DMS 273 (cell line): ENCODE measurements at regions not wholly inside any gene's neighbourhood (a gene's known extent, or its start where the extent isn't known, plus 50 kb on each side); places are given as distances from the start of the nearest gene placed in this dataset.
A peak's percentile ranks its signal among the peaks of the same experiment; 100 is the strongest.
"Not testable (repeated sequence)": the region's sequence is repeated elsewhere in the genome, so short reads cannot be mapped to it uniquely, and the experiment has no call there.

Source experiments
- DNase-seq: peaks from one replicate; lab custom pipeline; 2025; ENCODE audit not compliant: unreplicated experiment; lab: John Stamatoyannopoulos, UW

- no peak for DNase-seq
Observed at GRCh38 chr22:19599626-19600243, 75.5 kb upstream of the CLDN5 start.

GRCh38 chr22:19603346-19603745, 79.1 kb upstream of the CLDN5 start:
- not testable (repeated sequence) for DNase-seq

GRCh38 chr22:19603767-19604166, 79.6 kb upstream of the CLDN5 start:
- no peak for DNase-seq

- DNase-seq, result no peak
Observed at GRCh38 chr22:19604711-19605268, 80.6 kb upstream of the CLDN5 start.

GRCh38 chr22:19605508-19606331, 81.5 kb upstream of the CLDN5 start:
- no peak for DNase-seq

- DNase-seq, result no peak
Observed at GRCh38 chr22:19606332-19607191, 82.4 kb upstream of the CLDN5 start.

- DNase-seq, result no peak
Observed at GRCh38 chr22:19607192-19608002, 83.2 kb upstream of the CLDN5 start.

GRCh38 chr22:19608003-19608690, 83.9 kb upstream of the CLDN5 start:
- DNase-seq, result no peak

- DNase-seq, result not testable (repeated sequence)
Observed at GRCh38 chr22:19609753-19610152, 85.5 kb upstream of the CLDN5 start.

GRCh38 chr22:19610518-19611253, 86.5 kb upstream of the CLDN5 start:
- DNase-seq, result no peak

- DNase-seq, result no peak
Observed at GRCh38 chr22:19611590-19611989, 87.4 kb upstream of the CLDN5 start.

GRCh38 chr22:19612866-19613572, 88.8 kb upstream of the CLDN5 start:
- no peak for DNase-seq

- no peak for DNase-seq
Observed at GRCh38 chr22:19614536-19614863, 90.3 kb upstream of the CLDN5 start.

- DNase-seq, result no peak
Observed at GRCh38 chr22:19615001-19615461, 90.8 kb upstream of the CLDN5 start.

GRCh38 chr22:19615867-19616581, 91.8 kb upstream of the CLDN5 start:
- DNase-seq, result no peak

GRCh38 chr22:19619144-19620009, 94.9 kb upstream of the SEPTIN5 start:
- peak; percentile 61 for DNase-seq

GRCh38 chr22:19620742-19621371, 93.4 kb upstream of the SEPTIN5 start:
- no peak for DNase-seq
